T-helper 9 cell (primary cell): ENCODE measurements at regions not wholly inside any gene's neighbourhood (a gene's known extent, or its start where the extent isn't known, plus 50 kb on each side); places are given as distances from the start of the nearest gene placed in this dataset.

ENCODE experiments used
- DNase-seq: peaks from one replicate; pipeline ENCODE4 v3.0.0-alpha.2; 2020

DNA sequence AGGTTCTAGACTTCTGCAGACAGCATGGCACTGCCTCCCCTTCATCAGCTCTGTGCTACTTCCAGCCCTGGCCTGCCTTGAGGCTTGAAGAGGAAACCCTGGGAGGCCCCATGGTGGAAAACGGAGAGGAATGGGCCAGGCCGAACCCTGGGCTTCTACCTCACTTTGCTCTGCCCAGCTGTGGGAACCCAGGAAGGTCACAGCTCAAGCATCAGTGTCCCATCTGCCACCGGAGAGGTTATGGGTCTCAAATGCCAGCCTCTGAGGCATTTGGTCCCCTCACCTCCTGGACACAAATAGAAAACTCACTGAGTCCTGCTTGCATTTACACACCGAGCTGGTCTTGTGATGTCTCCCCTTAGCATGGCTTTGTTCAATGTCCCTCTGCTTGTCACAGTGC, 80.1 kb upstream of the ALDH1B1 start:
- no peak for DNase-seq

DNA sequence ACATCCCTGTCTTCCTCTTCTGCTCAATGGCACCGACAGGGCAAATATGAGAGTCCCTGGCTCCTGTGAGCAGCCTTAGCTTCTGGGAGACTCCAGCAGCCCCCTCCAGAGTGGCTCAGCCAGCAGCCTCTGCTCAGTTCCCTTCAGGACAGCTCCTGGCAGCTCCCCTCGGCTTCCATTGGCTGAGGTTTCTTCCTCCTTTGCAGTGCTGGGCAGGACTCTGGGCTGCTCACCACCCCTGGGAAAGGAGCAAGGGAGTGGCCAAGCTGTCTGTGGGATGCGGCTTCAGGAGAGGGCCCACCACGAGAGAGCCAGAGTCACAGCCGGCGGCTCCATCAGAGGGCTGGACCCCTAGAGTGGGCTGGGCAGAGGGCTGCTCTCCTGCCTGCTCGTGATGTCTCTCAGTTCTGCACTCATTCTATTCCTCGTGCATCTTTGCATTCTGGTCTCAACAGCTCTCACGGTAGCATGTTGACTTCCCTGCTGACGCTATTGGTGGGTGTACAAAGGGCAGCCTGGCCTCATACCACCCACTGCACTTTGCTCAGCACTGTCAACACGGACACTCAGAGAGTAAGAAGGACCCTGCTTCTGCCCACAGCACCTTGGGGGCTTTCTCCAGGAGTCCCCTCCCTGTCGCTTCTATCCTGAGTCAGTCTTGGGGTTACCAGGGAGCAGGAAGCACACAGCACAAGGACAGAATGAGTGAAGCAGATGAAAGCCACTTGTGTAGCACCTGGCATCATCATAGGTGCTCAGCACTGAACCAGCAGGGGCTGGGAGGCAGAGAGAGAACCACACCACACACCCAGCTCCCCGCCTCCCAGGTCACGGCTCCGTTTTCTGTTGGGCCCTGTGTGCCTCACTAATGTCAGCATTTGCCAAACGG, 80.9 kb upstream of the ALDH1B1 start:
- DNase-seq, result no peak

DNA sequence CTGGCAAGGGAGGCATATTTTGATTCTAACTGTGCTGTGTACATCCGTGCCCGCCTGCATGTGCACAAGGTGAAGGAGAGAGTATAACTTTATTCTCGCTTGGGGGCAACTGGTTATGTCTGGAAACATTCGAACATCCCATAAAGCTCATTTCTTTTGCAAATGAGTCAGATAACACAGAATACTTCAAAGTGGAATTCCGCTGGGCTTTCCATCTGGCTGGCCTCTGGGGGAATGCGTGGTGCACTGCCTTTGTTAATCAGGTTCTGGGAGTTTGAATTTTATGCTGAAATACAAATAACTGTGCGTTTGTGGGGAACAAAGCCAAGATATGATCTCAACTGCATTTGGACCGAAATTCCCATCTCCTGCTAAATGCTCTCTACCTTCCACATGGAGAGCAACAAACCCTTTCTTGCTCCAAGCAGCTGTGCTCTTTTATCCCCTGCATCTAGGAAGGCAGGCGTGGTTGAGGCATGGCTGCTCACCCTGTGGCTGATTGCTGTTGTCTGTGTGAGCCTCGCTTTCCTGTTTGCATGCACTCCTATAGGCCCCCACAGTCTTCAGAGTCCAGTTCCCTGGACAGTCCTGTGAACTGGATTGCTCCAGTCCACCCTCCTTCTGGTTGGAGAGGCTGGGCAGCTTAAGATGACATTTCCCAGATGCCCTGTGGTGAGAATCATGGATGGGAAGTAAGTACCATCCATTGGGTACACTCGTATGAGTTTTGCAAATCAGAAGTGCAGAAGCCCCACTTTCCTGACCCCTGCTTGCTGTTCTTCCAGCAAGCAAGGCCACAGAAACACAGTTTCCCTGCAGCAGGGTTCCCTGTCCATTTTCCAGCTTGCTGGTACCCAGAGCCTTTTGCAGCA, 82.9 kb upstream of the ALDH1B1 start:
- DNase-seq, result no peak

DNA sequence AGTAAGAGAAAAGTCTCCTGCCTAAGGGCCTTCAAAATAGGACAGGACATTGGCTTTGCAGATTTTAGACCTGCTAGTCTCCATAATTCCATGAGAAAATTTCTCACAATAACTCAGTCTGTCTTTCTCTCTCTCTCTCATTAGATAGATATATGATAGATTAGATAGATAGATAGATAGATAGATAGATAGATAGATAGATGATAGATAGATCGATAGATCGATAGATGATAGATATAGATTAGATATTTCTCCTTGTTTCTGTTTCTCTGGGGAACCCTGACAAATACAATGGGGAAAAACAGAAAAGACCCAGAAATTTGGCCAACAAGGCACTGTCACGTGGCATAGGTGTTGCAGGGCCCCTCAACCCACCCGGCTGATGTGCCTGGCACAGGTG, 84.4 kb upstream of the ALDH1B1 start:
- no peak for DNase-seq

DNA sequence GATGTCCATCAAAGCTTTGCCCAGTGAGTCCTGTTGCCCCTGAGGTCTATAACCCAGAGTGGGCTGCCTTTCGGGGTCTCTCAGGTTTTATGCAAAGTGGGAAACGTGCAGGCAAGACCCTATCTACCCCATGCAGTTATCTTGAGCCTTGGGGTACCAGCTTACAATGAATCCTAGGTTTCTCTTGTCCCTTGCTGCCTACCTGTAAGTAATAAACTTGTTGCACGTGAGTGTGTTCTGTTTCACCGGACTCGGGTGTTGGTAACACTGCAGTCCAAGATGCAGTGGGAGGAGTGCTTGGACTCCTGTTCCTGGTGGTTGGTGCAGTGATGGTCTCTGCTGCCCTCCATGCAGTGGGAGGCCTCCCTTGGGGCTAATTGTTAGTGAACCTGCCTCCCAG, 85.6 kb upstream of the ALDH1B1 start:
- DNase-seq, result no peak

DNA sequence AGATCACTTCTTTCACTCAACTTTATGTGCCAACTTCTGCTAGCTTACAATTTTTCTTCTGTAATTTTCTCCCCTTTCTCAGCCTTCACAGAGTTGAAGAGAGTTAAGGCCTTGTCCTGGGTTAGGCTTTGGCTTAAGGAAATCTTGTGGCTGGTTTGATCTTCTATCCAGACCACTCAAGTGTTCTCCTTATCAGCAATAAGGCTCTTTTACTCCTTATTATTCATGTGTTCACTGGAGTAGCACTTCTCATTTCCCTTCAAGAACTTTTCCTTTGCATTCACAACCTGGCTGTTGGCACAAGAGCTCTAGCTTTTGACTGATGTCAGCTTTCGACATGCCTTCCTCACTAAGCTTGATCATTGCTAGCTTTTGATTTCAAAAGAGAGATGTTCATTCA, 86.9 kb upstream of the ALDH1B1 start:
- no peak for DNase-seq

DNA sequence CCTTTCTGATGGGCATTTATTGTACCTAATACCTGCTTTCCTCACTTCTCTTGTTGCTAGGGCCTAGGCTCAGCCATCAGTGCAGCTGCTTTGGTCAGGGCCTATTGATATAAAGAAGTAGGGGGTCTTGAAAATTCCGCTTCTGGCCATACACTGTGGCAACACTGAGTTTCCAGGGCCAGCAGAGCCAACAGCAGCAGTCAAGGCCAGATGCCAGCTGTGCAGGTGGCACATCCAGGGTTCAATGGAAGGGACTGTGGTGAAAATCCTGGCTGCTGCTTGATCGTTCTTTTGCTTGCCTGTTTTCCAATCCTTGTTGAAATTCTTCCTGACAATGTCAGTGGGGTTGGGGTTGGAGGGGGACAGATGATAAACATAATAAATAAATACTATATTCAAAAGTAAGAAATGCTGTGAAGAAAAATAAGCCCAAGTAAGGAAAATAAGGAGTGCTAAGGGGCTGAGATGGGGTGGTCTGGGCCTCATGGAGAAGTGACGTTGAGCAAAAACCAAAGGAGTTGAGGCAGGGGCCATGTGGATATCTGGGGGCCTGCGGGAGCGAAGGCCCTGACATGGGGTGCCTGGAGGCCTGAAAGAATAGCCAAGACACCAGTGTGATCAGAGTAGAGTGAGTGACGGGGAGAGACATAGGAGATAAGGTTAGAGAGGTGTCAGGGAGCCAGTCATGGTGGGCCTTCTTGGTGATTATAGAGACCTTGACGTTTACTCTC, 91.0 kb upstream of the ALDH1B1 start:
- DNase-seq, result no peak

DNA sequence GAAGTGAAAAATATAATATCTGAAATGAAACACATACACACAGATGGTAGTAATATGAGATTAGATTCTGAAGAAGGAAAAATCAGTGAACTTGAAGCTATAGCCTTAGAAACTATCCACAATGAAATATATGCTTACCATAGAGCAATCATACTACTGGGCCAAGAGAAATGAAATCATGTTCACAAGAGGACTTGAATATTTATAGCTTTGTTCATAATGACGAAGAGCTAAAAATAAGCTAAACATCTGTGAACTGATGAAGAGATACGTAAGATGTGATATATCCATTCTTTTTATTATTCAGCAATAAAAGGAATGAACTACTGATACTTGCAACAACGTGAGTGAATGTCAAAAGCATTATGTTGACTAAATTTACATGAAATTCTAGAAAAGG, 92.6 kb upstream of the ALDH1B1 start:
- DNase-seq, result no peak

DNA sequence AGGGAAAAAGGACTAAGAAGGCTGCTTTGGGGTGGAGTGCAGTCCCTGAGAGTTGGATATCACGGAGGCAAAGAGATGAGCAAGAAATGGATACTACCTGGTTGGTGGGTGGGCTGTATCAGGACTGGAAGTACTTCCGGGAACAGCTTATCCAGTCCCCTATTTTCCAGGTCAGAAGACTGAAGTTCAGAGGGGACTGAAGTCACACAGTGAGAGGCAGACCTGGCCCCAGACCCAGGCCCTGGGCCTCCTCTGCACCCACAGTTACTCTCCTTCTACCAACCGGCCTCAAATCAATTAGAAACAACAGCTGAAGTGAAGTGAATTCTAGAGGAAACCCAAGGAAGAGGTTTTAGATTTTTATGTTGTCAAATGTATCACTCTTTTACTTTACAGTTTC, 93.6 kb upstream of the ALDH1B1 start:
- DNase-seq, result no peak

DNA sequence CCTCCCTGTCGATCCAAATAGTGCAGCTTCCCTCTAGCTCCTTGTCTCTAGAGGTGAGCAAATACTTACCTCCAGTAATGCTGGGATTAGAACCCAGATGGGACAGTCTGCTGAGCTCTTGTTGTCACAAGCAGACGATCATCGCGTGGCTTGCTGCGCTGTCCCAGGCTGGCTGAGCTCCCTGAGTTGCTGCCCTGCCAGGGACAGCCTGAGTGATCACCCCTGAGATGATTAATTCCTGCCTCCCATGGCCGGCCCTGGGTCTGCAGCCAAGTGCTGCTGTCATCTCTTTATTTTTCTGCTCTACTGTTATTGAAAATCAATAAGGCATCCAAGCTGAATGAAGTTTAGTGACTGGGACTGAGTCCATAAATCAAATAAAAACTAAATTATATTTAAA, 94.0 kb upstream of the ALDH1B1 start:
- DNase-seq, result no peak

DNA sequence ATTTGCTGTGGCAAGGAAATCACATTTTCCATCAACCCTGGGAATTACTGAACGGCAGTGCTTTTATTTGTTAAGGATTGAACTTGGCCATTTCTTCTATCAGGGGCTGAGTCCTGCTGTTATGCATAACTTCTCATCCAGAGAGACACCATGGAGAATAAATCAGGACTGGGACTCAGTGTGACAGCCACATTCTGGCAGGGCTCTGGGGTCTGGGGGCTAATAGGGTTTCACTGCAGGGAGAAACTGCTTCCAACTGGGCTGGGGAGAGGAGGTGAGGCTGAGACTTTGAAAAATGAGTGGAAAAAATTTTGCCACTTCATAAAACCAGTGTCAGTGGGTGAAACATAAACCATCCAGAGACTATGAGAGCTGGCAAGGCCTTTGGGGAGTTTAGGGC, 95.7 kb upstream of the ALDH1B1 start:
- DNase-seq, result no peak

DNA sequence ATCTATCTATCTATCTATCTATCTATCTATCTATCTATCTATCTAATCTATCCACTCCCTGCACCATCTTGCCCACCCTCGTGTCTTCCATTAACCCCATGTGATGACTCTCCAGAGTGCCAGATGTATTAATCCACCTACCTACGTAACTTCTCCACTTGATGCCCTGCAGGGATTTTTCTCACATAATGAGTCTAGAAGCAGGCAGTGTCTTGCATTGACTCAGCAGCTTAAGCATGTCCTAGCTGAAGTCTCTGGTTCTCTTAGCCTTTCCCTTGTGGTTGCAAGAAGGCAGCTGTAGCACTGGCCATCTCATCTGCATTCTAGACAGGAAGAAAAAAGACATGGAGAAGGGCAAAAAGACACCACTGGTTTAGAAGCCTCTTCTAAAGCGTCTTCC, 96.7 kb upstream of the ALDH1B1 start:
- DNase-seq, result no peak

DNA sequence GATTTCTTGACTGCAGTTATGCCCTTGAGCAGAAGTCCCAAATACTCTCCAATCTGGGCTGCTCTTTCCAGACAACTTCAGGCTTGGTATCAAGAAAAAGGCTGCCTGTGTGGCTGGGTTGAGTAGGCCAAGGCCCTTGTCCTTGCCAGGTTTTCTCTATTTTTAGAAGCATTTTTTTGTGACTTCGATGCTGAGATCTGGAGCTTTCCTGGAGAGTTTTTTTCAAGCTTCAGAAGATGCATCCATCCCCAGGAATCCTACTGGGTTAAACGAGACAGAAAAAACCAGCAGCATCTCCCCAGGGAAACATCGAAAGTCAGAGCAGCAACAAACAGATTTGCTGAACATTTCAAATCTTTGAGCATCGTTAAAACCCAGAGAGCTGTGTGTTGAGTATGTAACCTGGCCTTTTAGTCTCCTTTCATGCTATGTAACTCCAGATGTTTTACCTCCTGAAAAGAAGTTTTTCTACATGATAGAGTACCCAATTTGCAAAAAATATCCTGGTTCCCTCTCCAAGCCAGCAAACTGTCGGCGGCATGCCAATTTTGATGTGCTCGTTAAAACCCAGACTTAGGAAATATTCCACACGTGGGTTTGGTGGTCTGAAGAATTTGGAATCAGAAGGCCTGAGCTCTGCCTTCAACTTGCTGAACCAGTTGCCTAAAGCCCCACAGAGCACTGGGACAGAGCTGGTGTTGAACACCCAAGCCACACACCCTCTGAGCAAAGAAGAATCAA, 98.1 kb upstream of the ALDH1B1 start:
- no peak for DNase-seq

DNA sequence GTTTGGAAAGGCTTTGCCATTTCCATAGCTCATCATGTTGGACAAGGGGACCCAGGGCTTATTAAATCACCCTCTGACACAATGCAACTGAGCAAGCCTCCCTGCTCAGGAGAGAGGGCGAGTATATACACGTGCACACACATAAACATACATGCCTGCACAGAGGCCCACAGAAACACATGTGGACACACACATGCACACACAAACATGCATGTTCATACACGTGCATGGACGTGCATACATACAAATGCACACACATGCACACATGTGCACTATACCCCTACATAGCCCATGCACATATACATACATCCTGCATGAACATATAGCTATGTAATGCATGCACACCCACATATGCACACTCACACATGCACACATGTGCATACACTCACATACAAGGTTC, 99.5 kb upstream of the ALDH1B1 start:
- DNase-seq, result no peak

DNA sequence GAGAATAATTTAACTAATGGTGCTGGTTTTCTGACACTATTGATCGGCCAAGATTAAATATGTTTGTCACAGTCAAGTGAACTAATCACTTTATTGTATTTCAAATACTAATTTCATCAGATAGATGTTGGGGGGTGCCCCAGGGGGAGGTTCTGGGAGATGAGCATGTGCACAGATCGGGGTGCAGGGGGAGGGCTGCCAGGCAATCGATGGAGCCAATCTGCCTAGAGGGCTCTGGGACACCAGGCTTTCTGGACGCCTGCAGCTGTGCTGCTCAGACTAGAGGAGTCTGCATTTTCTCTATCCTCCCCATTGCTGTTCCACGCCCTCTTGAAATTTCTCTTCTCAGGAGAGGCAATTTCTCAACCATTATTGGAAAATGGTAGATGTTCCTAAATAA, 100.0 kb upstream of the ALDH1B1 start:
- DNase-seq, result no peak

DNA sequence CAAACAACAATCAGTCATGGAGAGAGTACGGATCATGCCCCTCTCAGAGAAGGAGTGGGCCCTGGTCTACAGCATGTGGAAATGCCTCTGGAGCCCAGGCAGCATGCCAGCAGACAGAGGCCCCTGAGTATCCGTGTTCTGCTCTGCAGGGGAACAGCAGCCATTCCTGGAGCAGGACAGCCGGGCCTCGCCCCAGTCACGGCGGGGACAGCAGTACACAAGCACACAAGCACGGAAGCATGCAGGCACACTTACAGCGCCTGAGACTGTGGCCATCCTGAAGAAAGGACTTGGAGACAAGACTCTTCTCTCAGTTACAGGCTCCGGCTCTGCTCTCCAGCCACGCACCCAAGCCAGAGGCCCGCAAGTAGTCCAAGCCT, 102.6 kb upstream of the ALDH1B1 start:
- DNase-seq, result no peak

DNA sequence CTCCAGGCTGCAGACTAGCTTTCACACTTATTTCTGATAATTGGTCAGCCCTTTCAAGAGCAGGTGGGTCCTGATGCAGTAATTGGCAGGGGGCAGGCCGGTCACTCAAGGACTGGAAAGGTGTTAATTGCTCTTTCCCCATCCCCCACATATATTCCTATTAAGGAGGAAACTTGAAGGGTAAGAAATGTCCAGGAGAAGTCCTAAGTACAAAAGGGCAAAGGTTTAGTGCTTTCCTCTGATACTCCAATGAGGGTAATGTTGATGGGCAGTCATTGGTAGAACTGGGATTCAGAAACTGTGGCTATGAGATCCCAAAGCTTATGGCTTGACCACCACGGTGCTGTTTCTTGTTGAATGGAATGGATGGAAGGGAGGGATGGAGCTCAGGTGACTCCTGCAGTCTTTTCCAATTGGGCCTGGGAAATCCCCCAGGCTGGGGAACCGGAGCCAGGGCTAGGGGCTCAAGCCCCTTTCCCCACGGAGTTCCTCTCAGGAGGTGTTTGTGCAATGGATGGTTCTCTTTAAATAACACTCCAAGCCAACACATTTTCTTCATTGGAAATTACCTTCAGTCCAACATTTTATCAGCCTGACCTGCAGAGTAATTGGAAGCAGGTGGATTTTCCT, 103.2 kb upstream of the ALDH1B1 start:
- DNase-seq, result no peak

DNA sequence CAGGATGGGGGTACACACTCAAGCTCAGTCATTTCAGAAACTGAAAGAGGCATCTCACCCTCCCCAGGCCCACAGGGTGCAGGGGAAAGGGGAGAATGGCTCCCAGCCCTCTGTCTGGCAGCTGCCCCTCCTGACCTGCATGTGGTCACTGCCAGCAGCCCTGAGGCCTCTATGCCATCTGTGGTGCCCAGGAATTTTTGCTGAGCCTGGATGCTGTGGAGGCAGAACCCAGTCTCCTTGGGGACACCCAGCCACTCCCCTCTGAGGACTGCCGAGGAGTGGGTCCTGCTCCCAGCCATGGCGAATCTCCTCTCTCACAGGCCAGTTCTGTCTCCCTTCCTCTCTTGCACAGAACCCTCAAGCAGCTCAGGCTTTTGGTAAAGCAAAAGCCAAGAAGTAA, 104.0 kb upstream of the ALDH1B1 start:
- DNase-seq, result no peak

DNA sequence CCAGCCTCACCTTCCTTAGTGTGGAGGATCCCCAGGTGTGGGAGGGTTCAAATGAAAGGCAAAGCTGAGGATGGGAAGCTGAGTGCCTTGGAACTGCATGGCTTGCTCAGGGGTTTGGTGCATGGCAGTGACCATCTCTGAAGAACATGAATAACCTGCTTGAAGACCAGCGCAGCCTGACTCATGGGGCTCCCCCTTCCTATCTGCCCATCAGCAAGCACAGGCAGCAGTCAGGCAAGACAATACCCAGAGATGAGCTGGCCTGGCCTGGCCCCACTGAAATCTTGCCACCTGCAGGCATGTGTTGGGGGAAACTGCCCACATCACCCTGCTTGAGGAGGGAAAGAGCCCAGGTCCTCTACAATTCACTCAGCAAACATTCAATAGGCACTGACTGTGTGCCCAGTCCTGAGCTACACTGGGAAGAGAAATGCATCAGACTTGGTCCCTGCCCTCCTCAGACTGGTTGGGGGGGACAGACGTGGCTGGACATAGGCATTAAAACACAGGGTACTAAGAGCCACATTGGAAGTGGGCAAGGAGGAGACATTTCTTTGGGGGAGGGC, 105.0 kb upstream of the ALDH1B1 start:
- DNase-seq, result no peak

DNA sequence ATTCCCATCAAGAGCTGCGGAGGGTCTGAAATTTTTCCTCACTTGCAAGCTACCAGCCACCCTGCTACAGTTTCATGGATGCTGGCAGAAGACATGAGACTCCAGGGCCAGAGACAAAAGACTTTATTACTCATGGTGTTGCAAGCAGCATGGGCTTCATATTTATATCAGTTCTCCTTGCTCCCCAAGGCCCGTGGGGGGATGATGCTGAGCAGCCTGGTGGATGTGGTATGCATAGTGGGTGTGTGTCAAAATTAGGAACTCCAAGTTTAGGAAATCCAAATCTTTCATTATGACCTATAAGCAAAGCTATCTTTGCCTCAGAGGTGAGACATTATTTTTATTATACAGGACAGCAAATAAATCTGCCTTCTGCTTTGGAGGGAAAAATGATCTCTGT, 105.7 kb upstream of the ALDH1B1 start:
- DNase-seq, result no peak

DNA sequence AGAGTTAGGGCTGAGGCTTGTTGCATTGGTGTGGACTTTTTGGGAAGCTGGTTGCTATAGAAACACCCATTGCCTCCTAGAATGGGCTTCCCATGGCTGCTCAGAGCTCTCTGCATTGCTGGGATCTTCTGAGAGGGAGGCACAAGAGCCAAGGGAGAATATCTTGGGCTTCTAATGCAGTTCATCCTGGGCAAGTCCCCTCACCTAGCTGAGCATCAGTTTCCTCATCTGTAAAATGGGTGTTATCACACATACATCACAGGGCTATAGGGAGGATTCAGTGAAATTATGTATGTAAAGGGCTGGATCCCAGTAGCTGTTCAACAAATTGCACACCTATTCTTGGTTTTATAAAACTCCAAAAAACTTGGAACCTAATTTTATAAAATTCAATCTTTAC, 106.1 kb upstream of the ALDH1B1 start:
- no peak for DNase-seq

DNA sequence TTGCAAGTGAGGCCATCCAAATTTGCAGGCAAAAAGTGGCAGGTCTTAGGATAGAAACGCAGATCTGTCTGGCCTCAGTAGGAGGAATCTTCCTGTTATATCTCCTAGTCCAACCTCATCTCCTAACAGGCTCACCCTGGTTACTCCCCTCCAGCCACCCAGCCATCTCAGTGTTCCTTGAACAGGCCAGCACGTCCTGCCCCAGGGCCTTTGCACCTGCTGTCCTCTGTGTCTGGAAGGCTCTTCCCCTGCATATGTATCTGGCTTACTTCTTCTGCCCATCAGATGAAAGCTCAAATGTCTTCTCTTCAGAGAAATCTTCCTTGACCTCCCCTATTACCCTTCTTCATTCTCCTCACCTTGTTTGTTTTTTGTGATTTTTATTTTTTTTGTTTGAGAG, 107.3 kb upstream of the ALDH1B1 start:
- DNase-seq, result no peak
